Upper lobe of right lung (tissue), 1 donor: ENCODE measurements at regions not wholly inside any gene's neighbourhood (a gene's known extent, or its start where the extent isn't known, plus 50 kb on each side); places are given as distances from the start of the nearest gene placed in this dataset.

Experiments used
- ATAC-seq: fragments of 200-7000 bp; cut with Tn5 transposase; one replicate; pipeline ENCODE4 v1.9.1; 2020; ENCODE audit warnings: mild to moderate bottlenecking, moderate library complexity
- DNase-seq: peaks from one replicate; pipeline ENCODE4 v3.0.0-alpha.2; 2020
- H3K27ac ChIP-seq: fragments of 200-600 bp; one replicate; pipeline ENCODE4 v1.8.0; 2022
- H3K27me3 ChIP-seq: fragments of 200-600 bp; one replicate; pipeline ENCODE4 v1.8.0; 2022; ENCODE audit warnings: mild to moderate bottlenecking
- H3K36me3 ChIP-seq: fragments of 200-600 bp; one replicate; pipeline ENCODE4 v1.8.0; 2022
- H3K4me1 ChIP-seq: fragments of 200-600 bp; one replicate; pipeline ENCODE4 v1.8.0; 2022
- H3K4me3 ChIP-seq: fragments of 200-600 bp; one replicate; pipeline ENCODE4 v1.8.0; 2022; ENCODE audit warnings: mild to moderate bottlenecking
- H3K9me3 ChIP-seq: fragments of 200-600 bp; one replicate; pipeline ENCODE4 v1.8.0; 2022
- intact Hi-C: fragments of 100-400 bp; cut with DNase I; formaldehyde crosslinking; loops from one replicate; pipeline ENCODE4 v1.11.0; 2022
- TF ChIP-seq, protein P1 (sequence below): fragments of 200-600 bp; IDR thresholded peaks from one replicate; pipeline ENCODE4 v1.8.0; 2022; ENCODE audit warnings: antibody characterized with exemption
- donor health status: DM: no; HTN: yes; CAD: no; lungs with severe emphysema.

DNA sequence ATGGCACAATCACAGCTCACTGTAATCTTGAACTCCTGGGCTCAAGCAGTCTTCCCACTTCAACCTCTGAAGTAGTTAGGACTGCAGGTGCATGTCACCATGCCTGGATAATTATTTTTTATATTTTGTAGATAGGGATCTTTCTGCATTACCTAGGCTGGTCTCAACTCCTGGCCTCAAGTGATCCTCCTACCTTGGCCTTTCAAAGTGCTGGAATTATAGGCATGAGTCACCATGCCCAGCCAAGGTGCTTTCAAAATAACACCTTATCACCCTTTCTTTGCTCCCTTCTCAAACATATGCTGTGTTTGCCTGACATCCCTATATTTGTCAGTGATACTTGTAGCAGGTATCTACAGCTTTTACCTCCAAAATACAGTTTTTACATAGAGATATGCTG lies 242.0 kb upstream of the ARRDC4 start:
- no peak overlapping the region for H3K4me3 ChIP-seq
- TF ChIP-seq, protein P1, sequence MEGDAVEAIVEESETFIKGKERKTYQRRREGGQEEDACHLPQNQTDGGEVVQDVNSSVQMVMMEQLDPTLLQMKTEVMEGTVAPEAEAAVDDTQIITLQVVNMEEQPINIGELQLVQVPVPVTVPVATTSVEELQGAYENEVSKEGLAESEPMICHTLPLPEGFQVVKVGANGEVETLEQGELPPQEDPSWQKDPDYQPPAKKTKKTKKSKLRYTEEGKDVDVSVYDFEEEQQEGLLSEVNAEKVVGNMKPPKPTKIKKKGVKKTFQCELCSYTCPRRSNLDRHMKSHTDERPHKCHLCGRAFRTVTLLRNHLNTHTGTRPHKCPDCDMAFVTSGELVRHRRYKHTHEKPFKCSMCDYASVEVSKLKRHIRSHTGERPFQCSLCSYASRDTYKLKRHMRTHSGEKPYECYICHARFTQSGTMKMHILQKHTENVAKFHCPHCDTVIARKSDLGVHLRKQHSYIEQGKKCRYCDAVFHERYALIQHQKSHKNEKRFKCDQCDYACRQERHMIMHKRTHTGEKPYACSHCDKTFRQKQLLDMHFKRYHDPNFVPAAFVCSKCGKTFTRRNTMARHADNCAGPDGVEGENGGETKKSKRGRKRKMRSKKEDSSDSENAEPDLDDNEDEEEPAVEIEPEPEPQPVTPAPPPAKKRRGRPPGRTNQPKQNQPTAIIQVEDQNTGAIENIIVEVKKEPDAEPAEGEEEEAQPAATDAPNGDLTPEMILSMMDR: no peak
- ATAC-seq: no peak
- H3K4me1 ChIP-seq: no peaks in the 10 kb centered on the region
- intact Hi-C loops: no loop called here
- no peak overlapping the region for H3K27ac ChIP-seq
- H3K36me3 ChIP-seq: no peaks in the 10 kb centered on the region
- H3K27me3 ChIP-seq: no peaks in the 10 kb centered on the region
- DNase-seq: no peak
- no peaks in the 10 kb centered on the region for H3K9me3 ChIP-seq

- no peak overlapping the region for H3K27ac ChIP-seq
- intact Hi-C loops: no loop called here
- ATAC-seq (no peak), DNase-seq (no peak)
- no peaks in the 10 kb centered on the region for H3K9me3 ChIP-seq
- H3K4me3 ChIP-seq: no peak overlapping the region
- TF ChIP-seq, protein P1: no peak
- H3K27me3 ChIP-seq: no peaks in the 10 kb centered on the region
- H3K4me1 ChIP-seq: no peaks in the 10 kb centered on the region
- no peaks in the 10 kb centered on the region for H3K36me3 ChIP-seq
Observed at GRCh38 chr15:97728791-97729190, 231.7 kb upstream of the ARRDC4 start.

DNA sequence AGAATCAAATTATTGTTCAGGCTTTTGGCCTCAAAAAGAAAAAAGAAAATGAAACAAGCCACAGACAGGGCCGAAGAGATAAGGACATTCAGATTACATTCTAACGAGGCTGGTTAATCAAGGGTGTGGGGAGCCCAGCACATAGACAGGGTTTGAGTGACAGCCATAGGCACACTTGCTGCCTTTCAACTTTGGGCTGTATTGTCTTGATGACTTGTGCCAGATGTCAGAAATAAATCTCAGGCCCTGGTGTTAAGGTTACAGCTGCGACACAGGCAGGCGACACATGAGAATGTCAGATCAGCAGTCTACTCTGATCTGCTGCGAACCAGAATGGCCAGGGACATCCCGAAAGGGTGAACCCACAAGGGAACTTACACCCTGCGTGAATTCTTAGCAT lies 231.2 kb upstream of the ARRDC4 start:
- ATAC-seq: no peak
- TF ChIP-seq, protein P1: no peak
- Histone ChIP-seq H3K9me3 (no peaks in the 10 kb centered on the region), H3K4me3 (no peak overlapping the region), H3K27ac (no peak overlapping the region), H3K36me3 (no peaks in the 10 kb centered on the region), H3K27me3 (no peaks in the 10 kb centered on the region), H3K4me1 (no peaks in the 10 kb centered on the region)
- intact Hi-C loops: no loop called here
- no peak for DNase-seq

DNA sequence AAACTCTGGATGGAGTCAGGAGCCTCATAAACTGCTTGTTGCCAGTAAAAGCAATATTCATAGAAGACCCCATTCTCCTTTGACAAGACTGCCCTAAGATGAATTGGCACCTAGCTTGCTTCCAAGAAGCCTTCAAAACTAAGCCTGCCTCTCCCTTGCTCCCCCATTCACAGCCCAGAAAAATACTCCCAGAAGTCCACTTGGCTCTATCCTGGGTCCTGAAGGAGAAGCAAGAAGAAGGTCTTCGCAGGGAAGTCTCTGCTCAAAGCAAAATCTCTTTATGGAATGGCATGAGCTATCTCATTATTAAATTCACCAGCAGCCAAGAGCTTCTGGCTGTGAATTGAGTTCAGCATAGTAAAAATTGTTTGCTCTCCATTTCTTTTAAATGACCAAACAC lies 230.2 kb upstream of the ARRDC4 start:
- H3K36me3 ChIP-seq: no peaks in the 10 kb centered on the region
- H3K27me3 ChIP-seq: no peaks in the 10 kb centered on the region
- no peak overlapping the region for H3K27ac ChIP-seq
- ATAC-seq (no peak), DNase-seq (no peak)
- intact Hi-C loops: no loop called here
- no peaks in the 10 kb centered on the region for H3K9me3 ChIP-seq
- H3K4me3 ChIP-seq: no peak overlapping the region
- TF ChIP-seq, protein P1: no peak
- no peaks in the 10 kb centered on the region for H3K4me1 ChIP-seq

GRCh38 chr15:97731859-97732258 lies 228.6 kb upstream of the ARRDC4 start:
- intact Hi-C loops: no loop called here
- Histone ChIP-seq H3K4me1 (no peaks in the 10 kb centered on the region), H3K27me3 (no peaks in the 10 kb centered on the region), H3K9me3 (no peaks in the 10 kb centered on the region), H3K4me3 (no peak overlapping the region), H3K36me3 (no peaks in the 10 kb centered on the region), H3K27ac (no peak overlapping the region)
- no peak for DNase-seq
- no peak for ATAC-seq
- TF ChIP-seq, protein P1: no peak

- DNase-seq: no peak
- ATAC-seq: no peak
- H3K36me3 ChIP-seq: no peaks in the 10 kb centered on the region
- no peaks in the 10 kb centered on the region for H3K9me3 ChIP-seq
- no peak overlapping the region for H3K27ac ChIP-seq
- H3K4me3 ChIP-seq: no peak overlapping the region
- no peaks in the 10 kb centered on the region for H3K4me1 ChIP-seq
- intact Hi-C loops: no loop called here
- H3K27me3 ChIP-seq: no peaks in the 10 kb centered on the region
- TF ChIP-seq, protein P1: no peak
Observed at GRCh38 chr15:97733373-97733772, 227.1 kb upstream of the ARRDC4 start.
